ENCODE measurements at regions not wholly inside any gene's neighbourhood (a gene's known extent, or its start where the extent isn't known, plus 50 kb on each side); places are given as distances from the start of the nearest gene placed in this dataset.

- H3K27ac ChIP-seq, result no peak overlapping the region
- no peak for DNase-seq (ENCODE audit: low spot score in 2 of 2)
- H3K9me3 ChIP-seq, result peaks cover 0 to 2% of the 10 kb centered on the region in 2 donors
- TF ChIP-seq POLR2AphosphoS5 (IDR thresholded peaks at IDR 0.05), result no peak
- TF ChIP-seq CTCF (IDR thresholded peaks at IDR 0.05), result no peak
- TF ChIP-seq POLR2A (IDR thresholded peaks at IDR 0.05), result no peak
- intact Hi-C loops (cut with DNase I; ENCODE audit: low total_unique reads), result no loop called here
- no peaks in the 10 kb centered on the region for H3K36me3 ChIP-seq
- H3K4me3 ChIP-seq, result no peak overlapping the region
- H3K27me3 ChIP-seq, result peaks cover 0 to 6% of the 10 kb centered on the region in 2 donors
- H3K4me1 ChIP-seq, result no peaks in the 10 kb centered on the region
Measured at GRCh38 chr15:97791824-97792792, 168.4 kb upstream of the ARRDC4 start.

GRCh38 chr15:97804950-97805349 lies 155.6 kb upstream of the ARRDC4 start:
- H3K36me3 ChIP-seq, result no peaks in the 10 kb centered on the region
- H3K9me3 ChIP-seq, result peaks cover 0 to 7% of the 10 kb centered on the region in 2 donors
- no peak overlapping the region for H3K4me3 ChIP-seq
- H3K4me1 ChIP-seq, result no peaks in the 10 kb centered on the region
- peaks cover 0 to 4% of the 10 kb centered on the region in 2 donors for H3K27me3 ChIP-seq
- no peak for DNase-seq (ENCODE audit: low spot score in 2 of 2)
- H3K27ac ChIP-seq, result no peak overlapping the region
- TF ChIP-seq POLR2A (IDR thresholded peaks at IDR 0.05) (no peak), POLR2AphosphoS5 (IDR thresholded peaks at IDR 0.05) (no peak), CTCF (IDR thresholded peaks at IDR 0.05) (no peak)
- intact Hi-C loops (cut with DNase I; ENCODE audit: low total_unique reads), result no loop called here

GRCh38 chr15:97806766-97807165 lies 153.7 kb upstream of the ARRDC4 start:
- no peak overlapping the region for H3K27ac ChIP-seq
- no peaks in the 10 kb centered on the region for H3K36me3 ChIP-seq
- H3K27me3 ChIP-seq, result no peaks in the 10 kb centered on the region
- no peaks in the 10 kb centered on the region for H3K4me1 ChIP-seq
- no peak overlapping the region for H3K4me3 ChIP-seq
- TF ChIP-seq POLR2AphosphoS5 (IDR thresholded peaks at IDR 0.05) (no peak), POLR2A (IDR thresholded peaks at IDR 0.05) (no peak), CTCF (IDR thresholded peaks at IDR 0.05) (no peak)
- peaks cover 0 to 20% of the 10 kb centered on the region in 2 donors for H3K9me3 ChIP-seq
- intact Hi-C loops (cut with DNase I; ENCODE audit: low total_unique reads), result no loop called here
- DNase-seq (ENCODE audit: low spot score in 2 of 2), result no peak

GRCh38 chr15:97815835-97816234 lies 144.7 kb upstream of the ARRDC4 start:
- Histone ChIP-seq H3K4me3 (no peak overlapping the region), H3K27ac (no peak overlapping the region), H3K27me3 (no peaks in the 10 kb centered on the region), H3K4me1 (no peaks in the 10 kb centered on the region), H3K36me3 (no peaks in the 10 kb centered on the region), H3K9me3 (peaks cover 0 to 12% of the 10 kb centered on the region in 2 donors)
- DNase-seq (ENCODE audit: low spot score in 2 of 2), result no peak
- TF ChIP-seq CTCF (IDR thresholded peaks at IDR 0.05) (no peak), POLR2A (IDR thresholded peaks at IDR 0.05) (no peak), POLR2AphosphoS5 (IDR thresholded peaks at IDR 0.05) (no peak)
- intact Hi-C loops (cut with DNase I; ENCODE audit: low total_unique reads), result no loop called here

- no peaks in the 10 kb centered on the region for H3K9me3 ChIP-seq
- DNase-seq (ENCODE audit: low spot score in 2 of 2), result no peak
- no peaks in the 10 kb centered on the region for H3K36me3 ChIP-seq
- H3K27me3 ChIP-seq, result no peaks in the 10 kb centered on the region
- no peak overlapping the region for H3K4me3 ChIP-seq
- intact Hi-C loops (cut with DNase I; ENCODE audit: low total_unique reads), result no loop called here
- TF ChIP-seq POLR2A (IDR thresholded peaks at IDR 0.05) (no peak), POLR2AphosphoS5 (IDR thresholded peaks at IDR 0.05) (no peak), CTCF (IDR thresholded peaks at IDR 0.05) (no peak)
- no peak overlapping the region for H3K27ac ChIP-seq
- H3K4me1 ChIP-seq, result no peaks in the 10 kb centered on the region
Measured at GRCh38 chr15:97817276-97817890, 143.1 kb upstream of the ARRDC4 start.

All from breast epithelium (tissue), 4 donors.